ENCODE measurements at regions not wholly inside any gene's neighbourhood (a gene's known extent, or its start where the extent isn't known, plus 50 kb on each side); places are given as distances from the start of the nearest gene placed in this dataset.

DNA sequence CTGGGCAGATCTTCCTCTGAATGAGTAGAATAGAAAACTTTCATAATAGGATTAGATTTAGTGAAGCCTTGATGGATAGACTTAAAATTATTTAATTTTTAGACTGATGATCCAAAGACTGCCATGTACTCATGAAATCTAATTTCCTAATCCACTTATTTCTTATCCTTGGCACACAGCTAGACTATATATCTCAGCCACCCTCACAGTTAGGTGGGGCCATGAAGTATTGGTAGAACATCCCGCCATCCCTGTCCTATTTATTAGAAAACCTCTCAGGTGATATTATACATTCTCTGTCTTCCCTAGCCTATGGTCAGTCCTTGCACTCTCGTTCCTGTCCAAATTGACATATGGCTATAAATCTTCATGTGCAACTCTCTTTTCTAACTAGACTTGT, 110.9 kb downstream of the FAM170A start:
- no peaks in the 10 kb centered on the region for H3K9me3 ChIP-seq (ENCODE audit: control insufficient read depth, insufficient read depth, low read depth, low read length)
- no peak overlapping the region for H3K27ac ChIP-seq (ENCODE audit: extremely low read depth, low read depth, low read length)
- CTCF ChIA-PET, result no interaction called here
- POLR2A ChIA-PET, result no interaction called here
- H3K4me3 ChIP-seq (ENCODE audit: low read depth, low read length), result no peak overlapping the region
- TF ChIP-seq INSM2 (tag by site-specific recombination; IDR thresholded peaks at IDR 0.05), result no peak
- TF ChIP-seq ZNF114 (tag by site-specific recombination; IDR thresholded peaks at IDR 0.05), result no peak
- no peak for TF ChIP-seq YY1 (tag by site-specific recombination; IDR thresholded peaks at IDR 0.05)
- TF ChIP-seq ZNF530 (tag by site-specific recombination; IDR thresholded peaks at IDR 0.05; ENCODE audit: low read depth), result no peak
- TF ChIP-seq ZNF366 (tag by site-specific recombination; conservative IDR thresholded peaks at IDR 0.05), result no peak
- TF ChIP-seq ZNF350 (tag by site-specific recombination; IDR thresholded peaks at IDR 0.05), result no peak
- TF ChIP-seq ZNF239 (tag by site-specific recombination; IDR thresholded peaks at IDR 0.05), result no peak
- no peak for TF ChIP-seq ZNF48 (tag by site-specific recombination; IDR thresholded peaks at IDR 0.05)
- TF ChIP-seq ZFP69B (tag by site-specific recombination; IDR thresholded peaks at IDR 0.05), result no peak
- TF ChIP-seq BCL11B (tag by site-specific recombination; IDR thresholded peaks at IDR 0.05; ENCODE audit: low read depth), result no peak
- no peak for TF ChIP-seq ZNF658 (tag by site-specific recombination; IDR thresholded peaks at IDR 0.05)
- TF ChIP-seq ZNF623 (tag by site-specific recombination; IDR thresholded peaks at IDR 0.05), result no peak
- no peak for TF ChIP-seq ZNF214 (tag by site-specific recombination; IDR thresholded peaks at IDR 0.05; ENCODE audit: borderline replicate concordance)
- no peak for TF ChIP-seq ZNF223 (tag by site-specific recombination; IDR thresholded peaks at IDR 0.05)
- no peak for TF ChIP-seq ZFP41 (tag by site-specific recombination; IDR thresholded peaks at IDR 0.05; ENCODE audit: borderline replicate concordance)
- no peak for TF ChIP-seq ZNF777 (tag by site-specific recombination; IDR thresholded peaks at IDR 0.05; ENCODE audit: borderline replicate concordance)
- no peak for TF ChIP-seq ZIC2 (tag by site-specific recombination; IDR thresholded peaks at IDR 0.05)
- TF ChIP-seq ZSCAN18 (tag by site-specific recombination; IDR thresholded peaks at IDR 0.05), result no peak
- H3K4me1 ChIP-seq (ENCODE audit: control insufficient read depth, insufficient read depth, low read length), result no peaks in the 10 kb centered on the region
- H3K36me3 ChIP-seq (ENCODE audit: control insufficient read depth in 2 of 2, insufficient read depth in 1 of 2, low read length in 2 of 2), result no peaks in the 10 kb centered on the region

- no peak overlapping the region for H3K27ac ChIP-seq (ENCODE audit: extremely low read depth, low read depth, low read length)
- no peaks in the 10 kb centered on the region for H3K9me3 ChIP-seq (ENCODE audit: control insufficient read depth, insufficient read depth, low read depth, low read length)
- POLR2A ChIA-PET, result no interaction called here
- H3K4me1 ChIP-seq (ENCODE audit: control insufficient read depth, insufficient read depth, low read length), result no peaks in the 10 kb centered on the region
- TF ChIP-seq ZNF785 (tag by site-specific recombination; IDR thresholded peaks at IDR 0.05) (no peak), MYNN (tag by site-specific recombination; IDR thresholded peaks at IDR 0.05; ENCODE audit: borderline replicate concordance) (no peak), PRDM4 (tag by site-specific recombination; IDR thresholded peaks at IDR 0.05) (no peak), ZNF585B (tag by site-specific recombination; IDR thresholded peaks at IDR 0.05) (no peak), ZNF670 (tag by site-specific recombination; IDR thresholded peaks at IDR 0.05; ENCODE audit: low read depth) (no peak), HOXA7 (CRISPR knock-in tag; IDR thresholded peaks at IDR 0.05; ENCODE audit: borderline replicate concordance) (no peak), ZNF211 (tag by site-specific recombination; IDR thresholded peaks at IDR 0.05; ENCODE audit: low read depth) (no peak)
- no peak overlapping the region for H3K4me3 ChIP-seq (ENCODE audit: low read depth, low read length)
- no peaks in the 10 kb centered on the region for H3K36me3 ChIP-seq (ENCODE audit: control insufficient read depth in 2 of 2, insufficient read depth in 1 of 2, low read length in 2 of 2)
- CTCF ChIA-PET, result no interaction called here
These were observed 112.3 kb downstream of the FAM170A start for GRCh38 chr5:119741691-119742090.

Measured in HEK293 (cell line).